SHP77 treated with DMSO at 0.1 percent for 48 hours (cell line): ENCODE measurements at regions not wholly inside any gene's neighbourhood (a gene's known extent, or its start where the extent isn't known, plus 50 kb on each side); places are given as distances from the start of the nearest gene placed in this dataset.
A peak's percentile ranks its signal among the peaks of the same experiment; 100 is the strongest.

Source experiments
- DNase-seq: peaks from one replicate; lab custom pipeline; 2025; lab: John Stamatoyannopoulos, UW

- DNase-seq = no peak
Observed at GRCh38 chr13:90675129-90675528, 672.4 kb upstream of the MIR17HG start.

- DNase-seq = no peak
Observed at GRCh38 chr13:90680826-90681225, 666.7 kb upstream of the MIR17HG start.

GRCh38 chr13:90683711-90684131 is 663.8 kb upstream of the MIR17HG start:
- DNase-seq = peak; percentile 58

GRCh38 chr13:90686442-90686841 is 661.0 kb upstream of the MIR17HG start:
- no peak for DNase-seq

GRCh38 chr13:90689111-90689510 is 658.4 kb upstream of the MIR17HG start:
- no peak for DNase-seq

GRCh38 chr13:90690458-90691080 is 656.9 kb upstream of the MIR17HG start:
- no peak for DNase-seq

GRCh38 chr13:90696254-90696653 is 651.2 kb upstream of the MIR17HG start:
- no peak for DNase-seq

GRCh38 chr13:90696656-90697055 is 650.8 kb upstream of the MIR17HG start:
- no peak for DNase-seq

GRCh38 chr13:90700340-90700739 is 647.1 kb upstream of the MIR17HG start:
- DNase-seq = no peak

- DNase-seq = no peak
Observed at GRCh38 chr13:90701264-90701663, 646.2 kb upstream of the MIR17HG start.

GRCh38 chr13:90702050-90702449 is 645.4 kb upstream of the MIR17HG start:
- no peak for DNase-seq

GRCh38 chr13:90706631-90707030 is 640.9 kb upstream of the MIR17HG start:
- DNase-seq = no peak

GRCh38 chr13:90708128-90708527 is 639.4 kb upstream of the MIR17HG start:
- DNase-seq = no peak

GRCh38 chr13:90709319-90709718 is 638.2 kb upstream of the MIR17HG start:
- no peak for DNase-seq

- no peak for DNase-seq
Observed at GRCh38 chr13:90710164-90710759, 637.2 kb upstream of the MIR17HG start.

- DNase-seq = no peak
Observed at GRCh38 chr13:90713441-90714133, 633.9 kb upstream of the MIR17HG start.

GRCh38 chr13:90715485-90715884 is 632.0 kb upstream of the MIR17HG start:
- DNase-seq = no peak

GRCh38 chr13:90717451-90717936 is 630.0 kb upstream of the MIR17HG start:
- no peak for DNase-seq

- DNase-seq = no peak
Observed at GRCh38 chr13:90719461-90719860, 628.0 kb upstream of the MIR17HG start.

- DNase-seq = no peak
Observed at GRCh38 chr13:90721937-90722336, 625.5 kb upstream of the MIR17HG start.

- no peak for DNase-seq
Observed at GRCh38 chr13:90723381-90723780, 624.1 kb upstream of the MIR17HG start.

- no peak for DNase-seq
Observed at GRCh38 chr13:90726375-90726774, 621.1 kb upstream of the MIR17HG start.

- no peak for DNase-seq
Observed at GRCh38 chr13:90732049-90732448, 615.4 kb upstream of the MIR17HG start.
